WI38 (cell line): ENCODE measurements at regions not wholly inside any gene's neighbourhood (a gene's known extent, or its start where the extent isn't known, plus 50 kb on each side); places are given as distances from the start of the nearest gene placed in this dataset.

Experiments used
- H3K4me3 ChIP-seq: 2 replicates; pipeline ENCODE4 v1.5.1; 2011; ENCODE audit warnings: low read depth, mild to moderate bottlenecking, control low read depth, low read length
- CTCF ChIP-seq: IDR thresholded peaks from 2 replicates; pipeline ENCODE4 v1.5.1; 2012; ENCODE audit warnings: low read depth, mild to moderate bottlenecking, control low read depth, low read length

GRCh38 chr2:234808907-234809306 lies 142.9 kb upstream of the SH3BP4 start:
- H3K4me3 ChIP-seq = no peak overlapping the region
- no peak for TF ChIP-seq CTCF

- TF ChIP-seq CTCF = no peak
- no peak overlapping the region for H3K4me3 ChIP-seq
Observed at GRCh38 chr2:234806818-234807217, 145.0 kb upstream of the SH3BP4 start.

- TF ChIP-seq CTCF = no peak
- H3K4me3 ChIP-seq = no peak overlapping the region
Observed at GRCh38 chr2:234805836-234806235, 146.0 kb upstream of the SH3BP4 start.

GRCh38 chr2:234804704-234805103 lies 147.1 kb upstream of the SH3BP4 start:
- TF ChIP-seq CTCF = no peak
- no peak overlapping the region for H3K4me3 ChIP-seq

GRCh38 chr2:234802845-234803171 lies 149.0 kb upstream of the SH3BP4 start:
- no peak for TF ChIP-seq CTCF
- H3K4me3 ChIP-seq = no peak overlapping the region

- TF ChIP-seq CTCF = no peak
- no peak overlapping the region for H3K4me3 ChIP-seq
Observed at GRCh38 chr2:234802071-234802844, 149.6 kb upstream of the SH3BP4 start.

GRCh38 chr2:234797566-234798250 lies 154.1 kb upstream of the SH3BP4 start:
- TF ChIP-seq CTCF = no peak
- H3K4me3 ChIP-seq = no peak overlapping the region
